IPS-NIHi11 (cell line): ENCODE measurements at regions not wholly inside any gene's neighbourhood (a gene's known extent, or its start where the extent isn't known, plus 50 kb on each side); places are given as distances from the start of the nearest gene placed in this dataset.
A peak's percentile ranks its signal among the peaks of the same experiment; 100 is the strongest.
"Not testable (repeated sequence)": the region's sequence is repeated elsewhere in the genome, so short reads cannot be mapped to it uniquely, and the experiment has no call there.

Experiments
- DNase-seq: peaks from one replicate; pipeline ENCODE4 v3.0.0; 2012; ENCODE audit warnings: mixed read lengths, low spot score

DNA sequence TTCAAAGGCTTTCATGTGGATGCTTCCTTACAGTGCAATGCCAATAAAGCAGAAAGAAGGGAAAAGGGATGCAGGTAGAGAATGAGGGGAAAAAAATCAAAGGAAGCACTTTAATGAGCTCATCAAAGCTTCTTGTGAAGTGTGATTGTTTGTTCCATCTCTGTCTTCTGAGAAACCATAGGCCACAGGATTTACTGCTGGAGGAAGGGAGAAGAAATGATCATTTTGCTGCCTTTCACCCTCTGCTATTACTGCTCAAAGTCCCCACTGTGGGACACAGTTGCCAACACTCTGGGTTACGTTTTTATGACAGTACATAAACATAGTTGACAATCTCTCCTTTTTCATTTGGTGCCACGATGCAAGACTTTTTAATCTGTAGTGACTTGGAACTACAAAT lies 558.0 kb upstream of the TECRL start:
- no peak for DNase-seq

GRCh38 chr4:64960516-64960915 lies 551.3 kb upstream of the TECRL start:
- DNase-seq: no peak

DNA sequence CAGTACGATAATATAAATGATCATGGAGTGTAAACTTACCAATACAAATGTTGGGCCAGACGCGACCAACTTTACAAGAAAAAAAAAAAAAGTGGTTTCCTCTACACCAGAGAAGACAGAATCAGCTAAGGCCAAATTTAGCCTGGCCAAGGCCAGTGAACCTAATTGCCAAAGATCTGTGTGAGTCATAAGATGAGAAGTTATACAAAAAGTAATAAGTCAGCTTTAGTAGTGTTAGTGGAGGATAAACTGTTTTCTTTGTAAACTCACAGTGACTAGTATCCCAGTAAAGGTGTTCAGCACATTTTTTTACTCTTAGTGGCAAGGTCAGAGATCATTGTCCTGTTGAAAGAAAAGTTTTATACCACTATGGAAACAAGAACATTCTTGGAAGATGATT lies 531.4 kb upstream of the TECRL start:
- no peak for DNase-seq

GRCh38 chr4:64935469-64936001 lies 526.3 kb upstream of the TECRL start:
- DNase-seq: no peak

DNA sequence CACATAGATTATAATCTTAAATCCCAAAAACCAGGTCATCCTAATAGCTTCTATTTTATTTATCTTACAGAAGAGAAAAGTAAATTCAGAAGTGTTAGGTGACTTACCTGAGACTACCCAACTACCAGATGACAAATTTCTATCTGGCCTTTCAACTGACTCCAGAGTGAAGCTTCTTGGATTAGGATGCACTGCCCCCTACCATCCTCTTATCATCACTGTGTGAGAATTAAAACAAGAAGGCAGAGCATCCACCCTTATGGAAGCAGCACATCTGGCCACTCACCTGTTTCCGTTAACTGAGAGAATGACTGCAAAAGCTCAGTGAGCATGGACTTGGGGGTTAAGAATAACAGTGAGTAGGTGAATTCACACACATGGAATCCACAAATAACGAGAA lies 502.6 kb upstream of the TECRL start:
- peak; percentile 19 for DNase-seq

DNA sequence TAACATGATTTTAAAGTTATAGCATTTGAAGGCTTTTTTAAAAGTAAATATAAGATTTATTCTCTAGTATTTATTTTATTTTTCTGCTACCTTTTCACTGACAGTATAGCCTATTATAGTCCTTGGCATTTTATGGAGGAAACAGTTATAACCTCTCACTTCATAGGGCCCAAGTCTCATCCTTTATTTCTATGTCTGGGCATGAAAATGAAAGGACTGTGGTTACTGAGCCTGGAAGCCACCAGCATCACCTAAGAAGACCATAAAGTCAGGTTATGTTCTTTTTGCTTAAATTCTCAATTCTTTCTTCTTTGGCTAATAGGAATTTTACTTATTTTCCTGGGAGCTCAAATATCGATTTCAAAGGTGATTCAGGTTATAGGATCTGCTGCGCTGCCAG lies 494.7 kb upstream of the TECRL start:
- no peak for DNase-seq

GRCh38 chr4:64899563-64899962 lies 490.3 kb upstream of the TECRL start:
- DNase-seq: no peak

- not testable (repeated sequence) for DNase-seq
These were observed 489.8 kb upstream of the TECRL start for GRCh38 chr4:64899030-64899429.

- no peak for DNase-seq
These were observed 488.4 kb upstream of the TECRL start for GRCh38 chr4:64897683-64898082.

DNA sequence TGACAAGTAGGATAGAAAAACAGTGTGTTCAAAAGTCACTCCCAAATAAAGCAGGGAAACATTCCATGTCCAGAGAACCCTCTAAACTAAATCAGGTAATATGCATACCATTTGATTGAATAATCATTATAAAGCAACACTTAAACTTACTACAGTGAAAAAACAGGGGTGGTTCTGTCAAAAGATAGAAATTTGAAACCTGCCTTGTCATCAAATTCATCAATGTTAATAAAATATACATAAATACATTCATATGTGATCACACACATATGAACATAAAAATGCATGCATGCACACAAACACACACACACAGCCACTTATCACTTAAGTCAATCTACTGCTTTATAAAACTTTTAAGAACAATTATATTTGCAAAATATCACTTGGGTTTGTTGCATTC lies 485.8 kb upstream of the TECRL start:
- no peak for DNase-seq

DNA sequence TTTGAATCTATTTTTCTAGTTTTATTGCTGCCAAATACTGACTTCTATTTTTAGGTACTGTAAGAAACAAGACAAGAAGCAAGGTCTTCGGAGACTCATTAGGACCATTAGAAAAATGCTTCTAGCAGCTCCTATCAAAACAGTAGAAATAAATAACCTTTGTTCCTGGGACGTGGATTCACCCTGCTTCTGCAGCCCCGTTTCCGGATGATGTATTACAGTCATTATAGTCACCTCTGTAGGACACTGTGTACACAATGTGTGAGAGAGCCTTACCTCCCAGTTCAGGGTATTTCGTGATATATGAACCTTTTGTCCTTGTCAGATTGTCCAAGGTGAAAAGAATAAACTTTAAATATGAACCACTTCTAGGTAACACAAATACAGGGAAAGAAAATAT lies 484.0 kb upstream of the TECRL start:
- DNase-seq: no peak

- no peak for DNase-seq
These were observed 480.8 kb upstream of the TECRL start for GRCh38 chr4:64889906-64890610.

DNA sequence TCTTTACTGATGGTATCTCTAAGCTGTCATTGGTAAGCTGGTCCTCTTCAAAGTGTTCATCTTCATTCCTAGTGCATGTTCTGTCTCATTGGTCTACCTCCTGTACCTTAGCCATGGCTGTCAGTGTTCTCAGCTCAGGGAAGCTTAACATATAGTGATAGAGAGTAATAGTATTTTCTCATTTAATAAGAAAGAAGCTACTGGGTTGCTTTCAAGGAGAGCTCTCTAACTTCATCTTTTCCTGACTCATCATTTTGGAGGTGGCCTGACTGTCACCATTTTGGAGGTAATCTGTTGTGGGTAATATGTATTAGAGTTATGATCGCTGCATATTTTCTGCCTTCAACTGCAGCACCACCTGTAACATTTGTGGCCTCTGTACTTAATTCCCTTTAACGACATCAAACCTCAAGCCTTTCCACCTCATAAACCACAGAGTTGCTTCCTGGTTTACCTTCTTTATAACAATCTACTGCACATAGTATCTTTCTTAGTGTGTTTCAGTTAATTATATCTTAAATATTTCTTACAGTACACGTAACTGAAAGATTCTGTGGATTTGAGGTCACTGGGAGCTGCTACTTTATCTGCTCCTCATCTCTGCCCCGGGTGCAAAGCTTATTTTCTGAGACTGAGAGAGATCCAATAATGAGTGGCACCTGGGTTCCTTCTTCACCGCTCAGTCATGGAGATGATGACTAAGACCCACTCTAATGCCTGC lies 474.0 kb upstream of the TECRL start:
- no peak for DNase-seq

- no peak for DNase-seq
These were observed 473.2 kb upstream of the TECRL start for GRCh38 chr4:64882311-64883086.

GRCh38 chr4:64880557-64880956 lies 471.3 kb upstream of the TECRL start:
- DNase-seq: no peak

DNA sequence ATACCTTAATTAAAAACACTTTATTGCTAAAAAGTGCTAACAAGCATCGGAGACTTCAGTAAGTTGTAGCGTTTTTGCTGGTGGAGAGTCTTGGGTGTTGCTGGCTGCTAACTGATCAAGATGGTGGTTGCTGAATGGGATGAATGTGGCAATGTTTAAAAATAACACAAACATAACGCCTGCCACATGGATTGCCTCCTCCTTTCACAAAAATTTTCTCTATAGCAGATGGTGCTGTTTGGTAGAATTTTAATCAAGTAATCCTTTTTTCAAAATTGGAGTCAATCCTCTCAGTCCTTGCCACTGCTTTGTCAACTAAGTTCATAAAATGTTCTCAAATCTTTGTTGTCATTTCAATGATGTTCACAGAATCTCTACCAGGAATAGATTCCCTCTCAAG lies 466.8 kb upstream of the TECRL start:
- DNase-seq: no peak

DNA sequence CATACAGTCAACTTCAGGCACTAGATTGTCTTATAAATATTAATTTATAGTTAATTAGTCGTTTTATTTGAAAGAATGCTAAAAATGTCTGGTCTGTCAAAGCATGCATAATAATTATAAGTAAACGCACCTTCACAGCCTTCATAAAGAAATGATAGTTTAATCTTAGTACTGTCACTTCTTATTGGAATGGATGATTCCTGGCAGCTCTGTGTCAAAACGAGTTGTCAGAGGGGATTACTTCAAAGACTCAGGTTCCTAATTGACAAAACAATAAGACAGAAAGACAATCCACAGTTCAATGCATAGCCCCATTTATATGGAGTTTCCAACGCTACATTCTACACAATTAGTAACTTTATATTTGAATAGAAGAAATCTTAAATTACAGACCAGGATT lies 461.3 kb upstream of the TECRL start:
- no peak for DNase-seq

DNA sequence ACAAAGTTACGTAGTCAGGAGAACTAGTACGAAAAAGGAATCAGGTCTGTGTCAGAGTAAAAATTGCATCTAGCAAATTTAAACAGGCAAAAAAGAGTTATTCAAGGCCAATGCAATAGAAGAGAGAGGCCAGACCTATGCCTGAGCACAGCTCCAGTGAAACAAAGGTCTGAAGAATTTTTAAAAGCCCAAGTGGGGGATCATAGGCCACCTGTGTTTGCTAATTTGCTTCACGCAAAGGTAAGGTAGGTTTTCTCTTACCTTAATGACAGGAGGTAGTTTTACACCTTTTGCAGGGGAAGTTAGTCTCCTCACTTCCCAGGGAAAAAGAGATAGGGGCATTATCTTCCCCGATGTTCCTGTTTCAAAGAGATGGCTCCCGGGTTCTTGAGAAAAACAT lies 448.6 kb upstream of the TECRL start:
- no peak for DNase-seq

- DNase-seq: no peak
These were observed 447.9 kb upstream of the TECRL start for GRCh38 chr4:64857198-64857597.

- no peak for DNase-seq
These were observed 437.2 kb upstream of the TECRL start for GRCh38 chr4:64846417-64846816.

- DNase-seq: no peak
These were observed 420.5 kb upstream of the TECRL start for GRCh38 chr4:64829749-64830148.

- no peak for DNase-seq
These were observed 415.3 kb upstream of the TECRL start for GRCh38 chr4:64824591-64824990.

GRCh38 chr4:64822405-64822804 lies 413.2 kb upstream of the TECRL start:
- no peak for DNase-seq
